NCI-H526 treated with DMSO at 0.1 percent for 48 hours (cell line): ENCODE measurements at regions not wholly inside any gene's neighbourhood (a gene's known extent, or its start where the extent isn't known, plus 50 kb on each side); places are given as distances from the start of the nearest gene placed in this dataset.

Experiments used
- DNase-seq: peaks from one replicate; lab custom pipeline; 2025; lab: John Stamatoyannopoulos, UW

- no peak for DNase-seq
Measured at GRCh38 chr12:67909681-67910080, 79.6 kb upstream of the IFNG-AS1 start.

- no peak for DNase-seq
Measured at GRCh38 chr12:67910360-67911274, 78.6 kb upstream of the IFNG-AS1 start.

GRCh38 chr12:67911275-67911600 lies 78.0 kb upstream of the IFNG-AS1 start:
- DNase-seq, result no peak

- DNase-seq, result no peak
Measured at GRCh38 chr12:67911789-67912188, 77.5 kb upstream of the IFNG-AS1 start.

- no peak for DNase-seq
Measured at GRCh38 chr12:67915335-67915851, 73.9 kb upstream of the IFNG-AS1 start.

GRCh38 chr12:67916266-67916970 lies 72.8 kb upstream of the IFNG-AS1 start:
- DNase-seq, result no peak

- DNase-seq, result no peak
Measured at GRCh38 chr12:67917811-67918210, 71.4 kb upstream of the IFNG-AS1 start.

GRCh38 chr12:67918441-67918840 lies 70.8 kb upstream of the IFNG-AS1 start:
- no peak for DNase-seq

GRCh38 chr12:67919406-67919805 lies 69.8 kb upstream of the IFNG-AS1 start:
- no peak for DNase-seq

GRCh38 chr12:67920413-67920812 lies 68.8 kb upstream of the IFNG-AS1 start:
- DNase-seq, result no peak

- DNase-seq, result no peak
Measured at GRCh38 chr12:67921286-67921685, 68.0 kb upstream of the IFNG-AS1 start.

GRCh38 chr12:67922245-67922644 lies 67.0 kb upstream of the IFNG-AS1 start:
- DNase-seq, result no peak

GRCh38 chr12:67925077-67925476 lies 64.2 kb upstream of the IFNG-AS1 start:
- DNase-seq, result no peak

GRCh38 chr12:67925552-67925951 lies 63.7 kb upstream of the IFNG-AS1 start:
- DNase-seq, result peak; percentile 76

GRCh38 chr12:67926063-67926462 lies 63.2 kb upstream of the IFNG-AS1 start:
- DNase-seq, result no peak

GRCh38 chr12:67927324-67927723 lies 61.9 kb upstream of the IFNG-AS1 start:
- DNase-seq, result no peak

- no peak for DNase-seq
Measured at GRCh38 chr12:67927815-67928214, 61.4 kb upstream of the IFNG-AS1 start.

- DNase-seq, result no peak
Measured at GRCh38 chr12:67928621-67929383, 60.4 kb upstream of the IFNG-AS1 start.

- DNase-seq, result no peak
Measured at GRCh38 chr12:67929384-67929772, 59.9 kb upstream of the IFNG-AS1 start.

- DNase-seq, result no peak
Measured at GRCh38 chr12:67937822-67938221, 51.4 kb upstream of the IFNG-AS1 start.
